Hypothalamus (tissue), 51 donors: ENCODE measurements at regions not wholly inside any gene's neighbourhood (a gene's known extent, or its start where the extent isn't known, plus 50 kb on each side); places are given as distances from the start of the nearest gene placed in this dataset.
A peak's percentile ranks its signal among the peaks of the same experiment; 100 is the strongest.

Source experiments
- DNase-seq, 51 donors: peaks; one replicate each; lab custom pipeline; 2025; lab: John Stamatoyannopoulos, UW

GRCh38 chr14:31964490-31964889 lies 112.6 kb upstream of the ARHGAP5 start:
- DNase-seq, result no peak

- peak in 7 of 51 donors; percentile 5 to 43 (median 25) for DNase-seq
Measured at GRCh38 chr14:31965071-31965734, 111.9 kb upstream of the ARHGAP5 start.

- no peak for DNase-seq
Measured at GRCh38 chr14:31965735-31966598, 111.1 kb upstream of the ARHGAP5 start.

- DNase-seq, result no peak
Measured at GRCh38 chr14:31966896-31967668, 110.0 kb upstream of the ARHGAP5 start.

- no peak for DNase-seq
Measured at GRCh38 chr14:31967669-31967975, 109.5 kb upstream of the ARHGAP5 start.

GRCh38 chr14:31968107-31968810 lies 108.8 kb upstream of the ARHGAP5 start:
- DNase-seq, result peak in 1 of 51 donors; percentile 6

GRCh38 chr14:31968956-31969698 lies 108.0 kb upstream of the ARHGAP5 start:
- DNase-seq, result no peak

GRCh38 chr14:31969699-31970240 lies 107.3 kb upstream of the ARHGAP5 start:
- DNase-seq, result no peak

- no peak for DNase-seq
Measured at GRCh38 chr14:31970744-31971143, 106.4 kb upstream of the ARHGAP5 start.

- no peak for DNase-seq
Measured at GRCh38 chr14:31971612-31972011, 105.5 kb upstream of the ARHGAP5 start.

- DNase-seq, result no peak
Measured at GRCh38 chr14:31977001-31977556, 100.0 kb upstream of the ARHGAP5 start.

- DNase-seq, result no peak
Measured at GRCh38 chr14:31978423-31978822, 98.7 kb upstream of the ARHGAP5 start.

GRCh38 chr14:31982642-31983041 lies 94.5 kb upstream of the ARHGAP5 start:
- DNase-seq, result no peak

- DNase-seq, result no peak
Measured at GRCh38 chr14:31986405-31986804, 90.7 kb upstream of the ARHGAP5 start.

GRCh38 chr14:31987721-31988120 lies 89.4 kb upstream of the ARHGAP5 start:
- DNase-seq, result no peak

GRCh38 chr14:31988244-31988643 lies 88.9 kb upstream of the ARHGAP5 start:
- DNase-seq, result no peak

GRCh38 chr14:31990183-31990857 lies 86.8 kb upstream of the ARHGAP5 start:
- DNase-seq, result no peak

GRCh38 chr14:31990926-31991572 lies 86.1 kb upstream of the ARHGAP5 start:
- DNase-seq, result peak in 2 of 51 donors; percentile 34 to 37
